NOMO-1 treated with DMSO at 0.1 percent for 48 hours (cell line): ENCODE measurements at regions not wholly inside any gene's neighbourhood (a gene's known extent, or its start where the extent isn't known, plus 50 kb on each side); places are given as distances from the start of the nearest gene placed in this dataset.
A peak's percentile ranks its signal among the peaks of the same experiment; 100 is the strongest.

ENCODE experiments used
- DNase-seq: peaks from one replicate; lab custom pipeline; 2025; ENCODE audit not compliant: unreplicated experiment; lab: John Stamatoyannopoulos, UW

- no peak for DNase-seq
Observed at GRCh38 chr1:90155721-90156487, 161.0 kb downstream of the ZNF326 start.

- no peak for DNase-seq
Observed at GRCh38 chr1:90154711-90155110, 159.8 kb downstream of the ZNF326 start.

GRCh38 chr1:90149101-90149500, 154.2 kb downstream of the ZNF326 start:
- no peak for DNase-seq

- DNase-seq, result no peak
Observed at GRCh38 chr1:90147093-90147492, 152.2 kb downstream of the ZNF326 start.

GRCh38 chr1:90144820-90145219, 149.9 kb downstream of the ZNF326 start:
- DNase-seq, result no peak

- DNase-seq, result no peak
Observed at GRCh38 chr1:90143591-90143990, 148.7 kb downstream of the ZNF326 start.

GRCh38 chr1:90142697-90143096, 147.8 kb downstream of the ZNF326 start:
- DNase-seq, result no peak

GRCh38 chr1:90139837-90140236, 144.9 kb downstream of the ZNF326 start:
- DNase-seq, result no peak

- no peak for DNase-seq
Observed at GRCh38 chr1:90135286-90135685, 140.4 kb downstream of the ZNF326 start.

GRCh38 chr1:90134175-90134955, 139.5 kb downstream of the ZNF326 start:
- no peak for DNase-seq

- DNase-seq, result peak; percentile 35
Observed at GRCh38 chr1:90133133-90133532, 138.2 kb downstream of the ZNF326 start.

- no peak for DNase-seq
Observed at GRCh38 chr1:90132306-90132705, 137.4 kb downstream of the ZNF326 start.

GRCh38 chr1:90127288-90127953, 132.5 kb downstream of the ZNF326 start:
- no peak for DNase-seq

- no peak for DNase-seq
Observed at GRCh38 chr1:90126834-90127233, 131.9 kb downstream of the ZNF326 start.

- DNase-seq, result no peak
Observed at GRCh38 chr1:90122654-90123340, 127.9 kb downstream of the ZNF326 start.

GRCh38 chr1:90114521-90115141, 119.7 kb downstream of the ZNF326 start:
- peak; percentile 27 for DNase-seq

- DNase-seq, result no peak
Observed at GRCh38 chr1:90107990-90108389, 113.1 kb downstream of the ZNF326 start.

- DNase-seq, result no peak
Observed at GRCh38 chr1:90106311-90106710, 111.4 kb downstream of the ZNF326 start.

GRCh38 chr1:90104941-90105538, 110.1 kb downstream of the ZNF326 start:
- DNase-seq, result no peak

GRCh38 chr1:90100566-90100965, 105.7 kb downstream of the ZNF326 start:
- DNase-seq, result no peak
